HEK293 (cell line): ENCODE measurements at regions not wholly inside any gene's neighbourhood (a gene's known extent, or its start where the extent isn't known, plus 50 kb on each side); places are given as distances from the start of the nearest gene placed in this dataset.

Experiments
- CTCF ChIA-PET: fragments of 350-600 bp; formaldehyde crosslinking; extraction: SDS; loops from one replicate; lab custom pipeline; 2021; ENCODE audit warnings: antibody characterized with exemption; lab: Yijun Ruan, JAX
- POLR2A ChIA-PET: fragments of 300-600 bp; formaldehyde crosslinking; extraction: SDS; loops from one replicate; lab custom pipeline; 2020; ENCODE audit warnings: antibody characterized with exemption, inconsistent platforms; lab: Yijun Ruan, JAX
- H3K27ac ChIP-seq: fragments of 200-500 bp; sonication (Bioruptor generic); 2 replicates; pipeline ENCODE4 v1.5.1; 2014; ENCODE audit warnings: low read depth, low read length, control low read depth, inconsistent platforms; ENCODE audit errors: extremely low read depth
- H3K36me3 ChIP-seq, 2 experiments: fragments of 200-500 bp in 1 of 2; sonication (Bioruptor generic) in 1 of 2; 1 replicate in 1 of 2; 2 replicates in 1 of 2; pipeline ENCODE4 v1.5.1; 2014 to 2017; ENCODE audit warnings: inconsistent platforms in 2 of 2, low read length in 2 of 2; ENCODE audit not compliant: control insufficient read depth in 2 of 2, insufficient read depth in 1 of 2
- H3K4me1 ChIP-seq: fragments of 200-500 bp; sonication (Bioruptor generic); 2 replicates; pipeline ENCODE4 v1.5.1; 2014; ENCODE audit warnings: mild to moderate bottlenecking, low read length, inconsistent platforms; ENCODE audit not compliant: control insufficient read depth, insufficient read depth
- H3K4me3 ChIP-seq: 2 replicates; pipeline ENCODE4 v1.5.1; 2011; ENCODE audit warnings: low read depth, mild to moderate bottlenecking, control low read depth, low read length, moderate library complexity
- H3K9me3 ChIP-seq: fragments of 200-500 bp; sonication (Bioruptor generic); 2 replicates; pipeline ENCODE4 v1.5.1; 2014; ENCODE audit warnings: low read depth, low read length, inconsistent platforms; ENCODE audit not compliant: control insufficient read depth, insufficient read depth
- GLI4 ChIP-seq: fragments of 450-650 bp; formaldehyde crosslinking; IDR thresholded peaks from 2 replicates; pipeline ENCODE4 v1.5.1; 2016; ENCODE audit warnings: missing biosample characterization, missing genetic modification characterization
- MZF1 ChIP-seq: fragments of 450-650 bp; formaldehyde crosslinking; IDR thresholded peaks from 2 replicates; pipeline ENCODE4 v1.5.1; 2017; ENCODE audit warnings: missing biosample characterization, missing genetic modification characterization, borderline replicate concordance
- OVOL3 ChIP-seq: fragments of 450-650 bp; formaldehyde crosslinking; IDR thresholded peaks from 2 replicates; pipeline ENCODE4 v1.5.1; 2016; ENCODE audit warnings: missing biosample characterization, missing genetic modification characterization
- PRDM1 ChIP-seq: fragments of 450-650 bp; formaldehyde crosslinking; IDR thresholded peaks from 2 replicates; pipeline ENCODE4; 2016; ENCODE audit warnings: missing biosample characterization, missing genetic modification characterization
- SCRT2 ChIP-seq: fragments of 450-650 bp; formaldehyde crosslinking; IDR thresholded peaks from 2 replicates; pipeline ENCODE4 v1.5.1; 2016; ENCODE audit warnings: missing biosample characterization, missing genetic modification characterization
- SP2 ChIP-seq: fragments of 450-650 bp; formaldehyde crosslinking; IDR thresholded peaks from 2 replicates; pipeline ENCODE4 v1.5.1; 2016; ENCODE audit warnings: missing biosample characterization, missing genetic modification characterization
- SP7 ChIP-seq: fragments of 450-650 bp; formaldehyde crosslinking; IDR thresholded peaks from 2 replicates; pipeline ENCODE4 v1.5.1; 2016; ENCODE audit warnings: missing biosample characterization, missing genetic modification characterization
- YY1 ChIP-seq: fragments of 450-650 bp; formaldehyde crosslinking; IDR thresholded peaks from 2 replicates; pipeline ENCODE4 v1.5.1; 2018; ENCODE audit warnings: missing biosample characterization, missing genetic modification characterization
- ZBTB20 ChIP-seq: fragments of 450-650 bp; formaldehyde crosslinking; IDR thresholded peaks from 2 replicates; pipeline ENCODE4 v1.5.1; 2016; ENCODE audit warnings: missing biosample characterization, missing genetic modification characterization
- ZBTB26 ChIP-seq: fragments of 450-650 bp; formaldehyde crosslinking; optimal IDR thresholded peaks from 2 replicates; pipeline ENCODE3; 2016; ENCODE audit warnings: missing biosample characterization, mild to moderate bottlenecking, missing genetic modification characterization
- ZNF112 ChIP-seq: fragments of 450-650 bp; formaldehyde crosslinking; IDR thresholded peaks from 2 replicates; pipeline ENCODE4 v1.5.0; 2017; ENCODE audit warnings: missing biosample characterization, missing genetic modification characterization
- ZNF140 ChIP-seq: fragments of 450-650 bp; formaldehyde crosslinking; IDR thresholded peaks from 2 replicates; pipeline ENCODE4 v1.5.1; 2016; ENCODE audit warnings: missing biosample characterization, missing genetic modification characterization
- ZNF266 ChIP-seq: fragments of 450-650 bp; formaldehyde crosslinking; IDR thresholded peaks from 2 replicates; pipeline ENCODE4 v1.5.1; 2016; ENCODE audit warnings: missing biosample characterization, missing genetic modification characterization, low read depth
- ZNF404 ChIP-seq: fragments of 450-650 bp; formaldehyde crosslinking; IDR thresholded peaks from 2 replicates; pipeline ENCODE4 v1.5.1; 2017; ENCODE audit warnings: missing biosample characterization, missing genetic modification characterization
- ZNF704 ChIP-seq: fragments of 450-650 bp; formaldehyde crosslinking; IDR thresholded peaks from 2 replicates; pipeline ENCODE4 v1.5.1; 2016; ENCODE audit warnings: missing biosample characterization, missing genetic modification characterization
- ZNF830 ChIP-seq: fragments of 450-650 bp; IDR thresholded peaks from 2 replicates; pipeline ENCODE4 v1.5.0; 2018; ENCODE audit warnings: missing biosample characterization, missing genetic modification characterization, low read depth, mild to moderate bottlenecking, moderate library complexity
- ZSCAN16 ChIP-seq: fragments of 450-650 bp; formaldehyde crosslinking; IDR thresholded peaks from 2 replicates; pipeline ENCODE4 v1.5.1; 2016; ENCODE audit warnings: missing biosample characterization, missing genetic modification characterization
- TF ChIP-seq, protein P1 (sequence below): fragments of 450-650 bp; formaldehyde crosslinking; IDR thresholded peaks from 2 replicates; pipeline ENCODE4 v1.5.1; 2016; ENCODE audit warnings: missing biosample characterization, missing genetic modification characterization
- TF ChIP-seq, protein P2 (sequence below): fragments of 450-650 bp; formaldehyde crosslinking; IDR thresholded peaks from 2 replicates; pipeline ENCODE4 v1.5.1; 2016; ENCODE audit warnings: missing biosample characterization, missing genetic modification characterization
- TF ChIP-seq, protein P3 (sequence below): fragments of 450-650 bp; formaldehyde crosslinking; IDR thresholded peaks from 2 replicates; pipeline ENCODE4; 2016; ENCODE audit warnings: missing biosample characterization, missing genetic modification characterization

- no peak overlapping the region for H3K4me3 ChIP-seq
- CTCF ChIA-PET: no interaction called here
- TF ChIP-seq, protein P1, sequence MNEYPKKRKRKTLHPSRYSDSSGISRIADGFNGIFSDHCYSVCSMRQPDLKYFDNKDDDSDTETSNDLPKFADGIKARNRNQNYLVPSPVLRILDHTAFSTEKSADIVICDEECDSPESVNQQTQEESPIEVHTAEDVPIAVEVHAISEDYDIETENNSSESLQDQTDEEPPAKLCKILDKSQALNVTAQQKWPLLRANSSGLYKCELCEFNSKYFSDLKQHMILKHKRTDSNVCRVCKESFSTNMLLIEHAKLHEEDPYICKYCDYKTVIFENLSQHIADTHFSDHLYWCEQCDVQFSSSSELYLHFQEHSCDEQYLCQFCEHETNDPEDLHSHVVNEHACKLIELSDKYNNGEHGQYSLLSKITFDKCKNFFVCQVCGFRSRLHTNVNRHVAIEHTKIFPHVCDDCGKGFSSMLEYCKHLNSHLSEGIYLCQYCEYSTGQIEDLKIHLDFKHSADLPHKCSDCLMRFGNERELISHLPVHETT (tag by site-specific recombination): no peak
- TF ChIP-seq MZF1 (no peak), ZBTB26 (tag by site-specific recombination) (no peak), ZNF266 (tag by site-specific recombination) (no peak), SP2 (no peak), SCRT2 (tag by site-specific recombination) (no peak), ZBTB20 (tag by site-specific recombination) (no peak)
- TF ChIP-seq, protein P2, sequence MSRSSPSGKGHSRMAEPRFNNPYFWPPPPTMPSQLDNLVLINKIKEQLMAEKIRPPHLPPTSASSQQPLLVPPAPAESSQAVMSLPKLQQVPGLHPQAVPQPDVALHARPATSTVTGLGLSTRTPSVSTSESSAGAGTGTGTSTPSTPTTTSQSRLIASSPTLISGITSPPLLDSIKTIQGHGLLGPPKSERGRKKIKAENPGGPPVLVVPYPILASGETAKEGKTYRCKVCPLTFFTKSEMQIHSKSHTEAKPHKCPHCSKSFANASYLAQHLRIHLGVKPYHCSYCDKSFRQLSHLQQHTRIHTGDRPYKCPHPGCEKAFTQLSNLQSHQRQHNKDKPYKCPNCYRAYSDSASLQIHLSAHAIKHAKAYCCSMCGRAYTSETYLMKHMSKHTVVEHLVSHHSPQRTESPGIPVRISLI (tag by site-specific recombination): no peak
Measured at GRCh38 chr4:124854968-124855367, 142.4 kb upstream of the ANKRD50 start.

GRCh38 chr4:124851741-124852140 is 139.2 kb upstream of the ANKRD50 start:
- TF ChIP-seq ZNF704 (no peak), OVOL3 (tag by site-specific recombination) (no peak), ZNF140 (no peak), PRDM1 (tag by site-specific recombination) (no peak), GLI4 (tag by site-specific recombination) (no peak), ZNF112 (tag by site-specific recombination) (no peak), ZNF404 (tag by site-specific recombination) (no peak), SP7 (tag by site-specific recombination) (no peak), ZBTB20 (tag by site-specific recombination) (no peak), YY1 (tag by site-specific recombination) (no peak), ZSCAN16 (tag by site-specific recombination) (no peak), ZNF830 (no peak)
- TF ChIP-seq, protein P3, sequence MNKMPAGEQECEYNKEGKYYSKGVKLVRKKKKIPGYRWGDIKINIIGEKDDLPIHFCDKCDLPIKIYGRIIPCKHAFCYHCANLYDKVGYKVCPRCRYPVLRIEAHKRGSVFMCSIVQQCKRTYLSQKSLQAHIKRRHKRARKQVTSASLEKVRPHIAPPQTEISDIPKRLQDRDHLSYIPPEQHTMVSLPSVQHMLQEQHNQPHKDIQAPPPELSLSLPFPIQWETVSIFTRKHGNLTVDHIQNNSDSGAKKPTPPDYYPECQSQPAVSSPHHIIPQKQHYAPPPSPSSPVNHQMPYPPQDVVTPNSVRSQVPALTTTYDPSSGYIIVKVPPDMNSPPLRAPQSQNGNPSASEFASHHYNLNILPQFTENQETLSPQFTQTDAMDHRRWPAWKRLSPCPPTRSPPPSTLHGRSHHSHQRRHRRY (tag by site-specific recombination): no peak
- H3K9me3 ChIP-seq: no peaks in the 10 kb centered on the region
- H3K36me3 ChIP-seq: no peaks in the 10 kb centered on the region
- H3K4me3 ChIP-seq: no peak overlapping the region
- CTCF ChIA-PET: no interaction called here
- no peak overlapping the region for H3K27ac ChIP-seq
- no peaks in the 10 kb centered on the region for H3K4me1 ChIP-seq
- POLR2A ChIA-PET: no interaction called here

More at GRCh38 chr4:124854968-124855367, 142.4 kb upstream of the ANKRD50 start:
- H3K9me3 ChIP-seq: no peaks in the 10 kb centered on the region
- POLR2A ChIA-PET: no interaction called here
- H3K36me3 ChIP-seq: no peaks in the 10 kb centered on the region
- no peaks in the 10 kb centered on the region for H3K4me1 ChIP-seq
- no peak overlapping the region for H3K27ac ChIP-seq
